Lung (tissue), 11 donors: ENCODE measurements at regions not wholly inside any gene's neighbourhood (a gene's known extent, or its start where the extent isn't known, plus 50 kb on each side); places are given as distances from the start of the nearest gene placed in this dataset.
"Not testable (repeated sequence)": the region's sequence is repeated elsewhere in the genome, so short reads cannot be mapped to it uniquely, and the experiment has no call there.

Experiments used
- ATAC-seq: fragments of 200-7000 bp; cut with Tn5 transposase; one replicate; pipeline ENCODE4 v1.9.1; 2020; ENCODE audit warnings: moderate number of reproducible peaks; ENCODE audit not compliant: insufficient read depth, low FRiP score
- DNase-seq, 3 donors: peaks; one replicate each; pipeline ENCODE4 v3.0.0-alpha.2; 2013 to 2017
- H3K27ac ChIP-seq, 2 donors: one replicate each; pipeline ENCODE4 v1.5.1; 2013; ENCODE audit warnings: mild to moderate bottlenecking in 2 of 2, moderate library complexity in 2 of 2, control low read depth in 1 of 2, inconsistent platforms in 1 of 2, low read depth in 1 of 2, low read length in 1 of 2
- H3K27me3 ChIP-seq, 3 donors: one replicate each; pipeline ENCODE4 v1.5.1; 2013; ENCODE audit warnings: low read length in 2 of 3; ENCODE audit not compliant: control insufficient read depth in 3 of 3, insufficient read depth in 3 of 3
- H3K36me3 ChIP-seq, 4 donors: one replicate each; pipeline ENCODE4 v1.5.1; 2013; ENCODE audit warnings: low read length in 4 of 4, mild to moderate bottlenecking in 1 of 4, moderate library complexity in 1 of 4; ENCODE audit not compliant: control insufficient read depth in 4 of 4, insufficient read depth in 4 of 4
- H3K4me1 ChIP-seq, 5 donors: one replicate each; pipeline ENCODE4 v1.5.1; 2013; ENCODE audit warnings: low read length in 5 of 5, mild to moderate bottlenecking in 2 of 5, moderate library complexity in 1 of 5; ENCODE audit not compliant: control insufficient read depth in 5 of 5, insufficient read depth in 5 of 5
- H3K4me3 ChIP-seq: one replicate; pipeline ENCODE4 v1.5.1; 2013; ENCODE audit warnings: mild to moderate bottlenecking, control low read depth, moderate library complexity
- H3K9ac ChIP-seq, 2 donors: one replicate each; pipeline ENCODE4 v1.5.1; 2013; ENCODE audit warnings: low read length in 2 of 2, control low read depth in 1 of 2; ENCODE audit not compliant: insufficient read depth in 1 of 2
- H3K9me3 ChIP-seq, 4 donors: one replicate each; pipeline ENCODE4 v1.5.1; 2013; ENCODE audit warnings: low read length in 3 of 4, mild to moderate bottlenecking in 1 of 4, moderate library complexity in 1 of 4; ENCODE audit not compliant: control insufficient read depth in 4 of 4, insufficient read depth in 3 of 4
- WGBS, 2 donors: extraction: QIAGEN DNeasy Blood & Tissue Kit; methylation state at CpG; one replicate each; pipeline ENCODE4 v1.1.7; 2013; 5-methylcytosine and 5-hydroxymethylcytosine counted together
- TF ChIP-seq, protein P1 (sequence below): IDR thresholded peaks from 2 replicates; pipeline ENCODE4 v1.5.1; 2012; ENCODE audit warnings: mild to moderate bottlenecking; ENCODE audit errors: control extremely low read depth, extremely low read depth
- donor health status: control.
- donor health status: control.
- donor health status: Bipolar disorder and iron deficiency.
- donor health status: healthy.
- donor health status: DM: yes; HTN: yes; CAD: no.

DNA sequence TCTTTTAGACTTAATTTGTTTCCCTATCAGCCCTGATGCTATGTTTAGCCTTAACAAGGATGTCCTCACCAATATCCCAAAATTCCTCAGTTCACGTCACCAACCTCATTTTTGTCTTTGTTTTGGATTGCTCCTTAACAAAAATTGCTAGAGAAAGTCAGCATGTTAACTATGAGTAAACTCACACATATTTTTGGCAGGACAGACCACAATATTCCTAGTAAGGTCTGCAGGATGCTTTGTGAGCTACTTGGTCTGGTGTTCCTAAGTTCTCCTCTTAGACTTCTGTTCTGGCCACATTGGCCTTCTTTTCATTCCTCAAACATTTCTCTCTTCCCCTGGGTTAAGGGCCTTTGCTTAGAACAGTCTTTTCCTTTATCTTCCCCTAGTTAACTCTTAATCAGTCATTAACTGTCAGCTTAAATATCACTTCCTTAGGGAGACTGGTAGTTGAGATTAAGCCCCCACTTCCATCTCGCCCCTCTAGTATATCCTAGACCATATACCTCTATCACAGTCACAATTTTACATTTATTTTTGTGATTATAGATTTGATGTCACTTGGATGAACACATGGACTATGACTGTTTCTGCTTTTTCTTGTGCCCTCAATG is 116.2 kb downstream of the ADCYAP1 start:
- DNase-seq (no peak), ATAC-seq (no peak)
- H3K36me3 ChIP-seq = no peaks in the 10 kb centered on the region
- TF ChIP-seq, protein P1, sequence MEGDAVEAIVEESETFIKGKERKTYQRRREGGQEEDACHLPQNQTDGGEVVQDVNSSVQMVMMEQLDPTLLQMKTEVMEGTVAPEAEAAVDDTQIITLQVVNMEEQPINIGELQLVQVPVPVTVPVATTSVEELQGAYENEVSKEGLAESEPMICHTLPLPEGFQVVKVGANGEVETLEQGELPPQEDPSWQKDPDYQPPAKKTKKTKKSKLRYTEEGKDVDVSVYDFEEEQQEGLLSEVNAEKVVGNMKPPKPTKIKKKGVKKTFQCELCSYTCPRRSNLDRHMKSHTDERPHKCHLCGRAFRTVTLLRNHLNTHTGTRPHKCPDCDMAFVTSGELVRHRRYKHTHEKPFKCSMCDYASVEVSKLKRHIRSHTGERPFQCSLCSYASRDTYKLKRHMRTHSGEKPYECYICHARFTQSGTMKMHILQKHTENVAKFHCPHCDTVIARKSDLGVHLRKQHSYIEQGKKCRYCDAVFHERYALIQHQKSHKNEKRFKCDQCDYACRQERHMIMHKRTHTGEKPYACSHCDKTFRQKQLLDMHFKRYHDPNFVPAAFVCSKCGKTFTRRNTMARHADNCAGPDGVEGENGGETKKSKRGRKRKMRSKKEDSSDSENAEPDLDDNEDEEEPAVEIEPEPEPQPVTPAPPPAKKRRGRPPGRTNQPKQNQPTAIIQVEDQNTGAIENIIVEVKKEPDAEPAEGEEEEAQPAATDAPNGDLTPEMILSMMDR = no peak
- no peak overlapping the region for H3K9ac ChIP-seq
- peaks cover 0 to 15% (median 0%) of the 10 kb centered on the region in 3 donors for H3K27me3 ChIP-seq
- H3K4me1 ChIP-seq = peaks cover 0 to 7% (median 2%) of the 10 kb centered on the region in 5 donors
- no peak overlapping the region for H3K4me3 ChIP-seq
- no peak overlapping the region for H3K27ac ChIP-seq
- no peaks in the 10 kb centered on the region for H3K9me3 ChIP-seq
- WGBS, 2 donors = 69 to 70% methylated on average over 2 of the region's 2 CpGs

DNA sequence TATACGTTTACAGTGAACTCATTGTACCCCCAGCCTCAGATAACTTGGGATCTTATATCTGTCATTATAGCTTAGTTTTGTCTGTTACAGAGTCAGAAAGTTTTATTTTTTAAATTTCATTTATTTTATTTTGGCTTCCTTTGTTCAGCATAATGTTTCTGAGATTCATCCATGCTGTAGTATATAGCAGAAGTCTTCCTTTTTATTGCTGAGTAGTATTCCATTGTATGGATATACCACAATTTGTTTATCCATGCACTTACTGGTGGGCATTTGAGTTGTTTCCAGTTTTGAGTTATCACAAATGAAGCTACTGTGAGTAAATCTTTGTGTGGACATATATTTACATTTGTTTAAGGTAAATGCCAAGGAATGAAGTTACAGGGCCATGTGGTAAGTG is 122.3 kb downstream of the ADCYAP1 start:
- ATAC-seq (no peak), DNase-seq (no peak)
- 83% methylated on average over 1 of the region's 1 CpG for WGBS, 2 donors
- H3K27ac ChIP-seq = no peak overlapping the region
- H3K4me3 ChIP-seq = no peak overlapping the region
- peaks cover 0 to 15% (median 0%) of the 10 kb centered on the region in 3 donors for H3K27me3 ChIP-seq
- peaks cover 0 to under 1% (median 0%) of the 10 kb centered on the region in 5 donors for H3K4me1 ChIP-seq
- H3K36me3 ChIP-seq = no peaks in the 10 kb centered on the region
- H3K9me3 ChIP-seq = peaks cover 0 to 3% (median 0%) of the 10 kb centered on the region in 4 donors
- no peak overlapping the region for H3K9ac ChIP-seq
- TF ChIP-seq, protein P1 = no peak

DNA sequence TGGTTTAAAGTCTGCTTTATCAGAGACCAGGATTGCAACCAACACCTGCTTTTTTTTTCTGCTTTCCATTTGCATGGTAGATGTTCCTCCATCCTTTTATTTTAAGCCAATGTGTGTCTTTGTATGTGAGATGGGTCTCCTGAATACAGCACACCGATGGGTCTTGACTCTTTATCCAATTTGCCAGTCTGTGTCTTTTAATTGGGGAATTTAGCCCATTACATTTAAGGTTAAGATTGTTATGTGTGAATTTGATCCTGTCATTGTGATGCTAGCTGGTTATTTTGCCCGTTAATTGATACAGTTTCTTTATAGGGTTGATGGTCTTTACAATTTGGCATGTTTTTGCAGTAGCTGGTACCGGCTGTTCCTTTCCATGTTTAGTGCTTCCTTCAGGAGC is 128.4 kb downstream of the ADCYAP1 start:
- WGBS, 2 donors = 83 to 84% methylated on average over 3 of the region's 3 CpGs

DNA sequence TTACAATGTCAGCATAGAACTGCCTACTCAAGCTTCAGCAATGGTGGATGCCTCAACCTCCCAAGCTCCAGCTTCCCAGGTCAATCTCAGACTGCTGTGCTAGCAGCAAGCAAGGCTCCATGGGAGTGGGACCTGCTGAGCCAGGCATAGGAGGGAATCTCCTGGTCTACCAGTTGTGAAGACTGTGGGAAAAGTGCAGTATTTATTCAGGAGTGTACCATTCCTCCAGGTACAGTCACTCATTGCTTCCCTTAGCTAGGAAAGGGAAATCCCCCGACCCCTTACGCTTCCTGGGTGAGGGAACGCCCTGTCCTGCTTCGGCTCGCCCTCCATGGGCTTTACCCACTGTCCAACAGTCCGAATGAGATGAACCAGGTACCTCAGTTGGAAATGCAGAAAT is 130.3 kb downstream of the ADCYAP1 start:
- 87% methylated on average over 6 of the region's 6 CpGs for WGBS, 2 donors
- no peaks in the 10 kb centered on the region for H3K36me3 ChIP-seq
- H3K9me3 ChIP-seq = peaks cover 0 to 4% (median 2%) of the 10 kb centered on the region in 4 donors
- no peak overlapping the region for H3K9ac ChIP-seq
- H3K4me1 ChIP-seq = no peaks in the 10 kb centered on the region
- no peak overlapping the region for H3K27ac ChIP-seq
- ATAC-seq (no peak), DNase-seq (no peak)
- H3K4me3 ChIP-seq = no peak overlapping the region
- H3K27me3 ChIP-seq = no peaks in the 10 kb centered on the region
- TF ChIP-seq, protein P1 = no peak

More for the DNA sequence above, 128.4 kb downstream of the ADCYAP1 start:
- ATAC-seq, H3K4me1 ChIP-seq, DNase-seq, H3K27ac ChIP-seq, H3K36me3 ChIP-seq, H3K4me3 ChIP-seq, H3K9ac ChIP-seq, H3K27me3 ChIP-seq, H3K9me3 ChIP-seq: not testable (repeated sequence)
